Right ventricle myocardium inferior (tissue), 1 donor: ENCODE measurements at regions not wholly inside any gene's neighbourhood (a gene's known extent, or its start where the extent isn't known, plus 50 kb on each side); places are given as distances from the start of the nearest gene placed in this dataset.

Source experiments
- ATAC-seq: fragments of 200-7000 bp; cut with Tn5 transposase; one replicate; pipeline ENCODE4 v1.9.1; 2020; ENCODE audit warnings: mild to moderate bottlenecking, moderate library complexity
- DNase-seq: peaks from one replicate; pipeline ENCODE4 v3.0.0; 2021; ENCODE audit errors: missing footprints
- intact Hi-C: fragments of 100-400 bp; cut with DNase I; formaldehyde crosslinking; loops from one replicate; pipeline ENCODE4 v1.11.0; 2022
- donor health status: DM: no; HTN: yes; CAD: no; lungs with severe emphysema.

DNA sequence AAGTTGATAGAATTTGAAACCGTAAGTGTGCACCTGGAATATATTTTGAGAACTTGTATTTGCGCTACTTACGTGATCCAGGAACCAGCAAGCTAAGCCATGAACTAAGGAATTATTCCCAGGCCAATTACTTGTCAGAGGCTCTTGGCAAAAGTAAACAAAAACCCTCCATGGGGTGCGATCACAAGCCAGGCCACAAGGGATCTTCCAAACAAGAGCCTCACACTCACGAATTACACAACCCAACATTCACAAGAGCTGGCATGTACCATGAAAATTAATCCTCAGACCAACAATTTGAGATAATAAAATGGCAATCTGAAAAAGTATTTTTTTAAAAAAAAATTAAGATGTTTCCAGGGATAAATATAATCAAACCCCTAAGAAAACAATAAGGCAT is 467.0 kb upstream of the AKR1E2 start:
- DNase-seq (no peak), ATAC-seq (peak; percentile 63)
- intact Hi-C loops = no loop called here

DNA sequence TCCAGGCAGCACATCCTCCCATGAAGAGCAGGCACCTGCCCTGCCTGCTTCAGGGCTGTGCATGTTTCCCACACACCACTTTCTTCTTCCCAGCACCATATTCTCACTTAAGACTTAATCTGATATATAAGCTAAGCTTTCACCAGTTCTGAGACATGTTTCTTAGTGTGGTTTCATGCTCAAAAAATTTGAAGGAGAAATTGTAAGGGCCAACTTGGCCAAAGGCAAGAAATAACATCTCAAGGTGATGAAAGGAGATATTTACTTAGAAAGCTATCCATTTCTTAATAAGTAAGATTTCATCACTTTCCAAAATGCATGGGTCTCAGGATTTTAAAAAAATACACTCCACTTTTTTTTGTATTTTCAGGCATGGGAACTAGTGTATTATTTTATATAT is 468.1 kb upstream of the AKR1E2 start:
- ATAC-seq = no peak
- intact Hi-C loops = no loop called here
- no peak for DNase-seq

DNA sequence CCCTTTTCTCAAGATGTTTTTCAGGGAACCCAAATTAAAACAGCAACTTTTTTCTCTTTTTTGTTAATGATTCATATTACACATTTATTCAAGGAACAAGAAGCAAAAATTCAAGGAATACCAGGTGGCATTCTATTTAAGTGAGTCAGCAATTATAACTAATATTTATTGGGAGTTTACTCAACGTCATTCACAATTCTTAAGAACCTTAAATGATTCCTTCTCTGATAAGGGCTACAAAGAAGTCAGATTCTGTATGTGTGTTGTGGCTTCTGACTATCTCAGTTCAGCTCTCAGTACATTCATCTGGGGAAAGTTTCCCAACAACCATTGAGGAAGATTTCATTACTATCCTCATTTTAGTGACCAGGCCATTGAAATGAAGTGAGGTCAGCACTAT is 470.7 kb upstream of the AKR1E2 start:
- no peak for DNase-seq
- intact Hi-C loops = no loop called here
- ATAC-seq = no peak

DNA sequence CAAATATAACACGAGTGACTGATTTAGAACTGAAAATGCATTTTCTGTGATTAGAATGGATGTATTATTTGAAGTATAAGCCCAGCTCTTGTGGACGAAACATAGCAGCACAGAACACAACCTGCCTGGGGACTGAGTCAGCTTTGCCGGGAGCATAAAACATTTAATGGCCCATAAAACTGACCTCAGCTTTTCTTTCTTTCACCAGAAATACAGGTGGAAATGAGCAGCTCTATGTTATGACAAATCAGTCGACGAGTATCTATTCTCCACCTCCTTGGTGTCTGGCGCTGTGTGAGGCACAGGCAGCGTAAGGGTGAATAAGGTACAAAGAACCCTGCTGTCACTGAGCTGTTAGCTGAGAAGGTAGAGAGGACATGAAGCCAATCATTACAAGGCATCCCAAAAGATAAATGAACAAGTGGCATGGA is 471.6 kb upstream of the AKR1E2 start:
- intact Hi-C loops = no loop called here
- DNase-seq = no peak
- no peak for ATAC-seq

DNA sequence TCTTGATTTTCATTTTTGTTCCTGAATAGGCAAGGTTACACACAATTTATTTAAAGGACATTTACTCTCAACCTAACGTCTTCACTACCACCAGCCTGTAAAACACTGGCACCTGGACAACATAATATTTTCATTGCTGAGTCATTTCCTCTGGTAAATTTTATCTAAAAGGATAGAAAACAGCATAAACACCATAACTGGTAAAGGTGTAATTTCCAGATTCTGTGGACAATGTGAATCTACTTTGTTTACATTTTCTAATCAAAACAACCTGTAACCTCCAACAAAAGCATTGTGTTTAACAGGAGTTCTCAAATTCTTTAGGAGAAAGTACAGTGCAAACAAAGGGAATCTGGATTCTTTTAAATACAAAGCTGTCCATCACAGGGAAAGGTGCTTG is 472.0 kb upstream of the AKR1E2 start:
- DNase-seq (no peak), ATAC-seq (no peak)
- intact Hi-C loops = no loop called here

DNA sequence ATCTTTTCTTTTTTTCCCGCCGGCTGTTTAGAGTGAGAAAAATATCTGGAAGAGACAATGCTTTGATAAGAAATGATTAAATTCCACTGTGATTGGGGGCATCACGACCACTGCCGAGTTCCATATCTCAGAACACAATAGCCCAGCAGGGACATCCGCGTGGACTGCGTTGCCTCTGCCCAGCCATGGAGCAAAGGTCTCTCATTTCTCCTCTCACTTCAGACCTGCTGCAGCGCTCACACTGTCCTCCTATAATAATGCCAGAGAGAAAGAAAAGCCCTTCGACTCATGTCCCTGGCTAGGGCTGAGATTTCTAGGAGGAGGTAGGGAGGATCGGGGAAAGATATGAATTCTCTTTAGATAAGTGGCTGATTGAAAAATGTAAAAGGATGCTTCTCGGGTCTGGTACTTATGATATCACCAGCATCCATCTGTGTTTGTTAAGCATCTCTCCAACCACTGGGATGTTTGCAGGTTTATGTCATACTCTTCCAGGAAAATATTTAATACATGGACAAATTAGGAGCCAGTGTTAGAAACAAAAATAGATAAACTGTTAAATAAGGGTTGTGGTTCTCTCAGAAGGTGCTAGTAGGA is 472.9 kb upstream of the AKR1E2 start:
- DNase-seq (no peak), ATAC-seq (no peak)
- intact Hi-C loops = no loop called here

DNA sequence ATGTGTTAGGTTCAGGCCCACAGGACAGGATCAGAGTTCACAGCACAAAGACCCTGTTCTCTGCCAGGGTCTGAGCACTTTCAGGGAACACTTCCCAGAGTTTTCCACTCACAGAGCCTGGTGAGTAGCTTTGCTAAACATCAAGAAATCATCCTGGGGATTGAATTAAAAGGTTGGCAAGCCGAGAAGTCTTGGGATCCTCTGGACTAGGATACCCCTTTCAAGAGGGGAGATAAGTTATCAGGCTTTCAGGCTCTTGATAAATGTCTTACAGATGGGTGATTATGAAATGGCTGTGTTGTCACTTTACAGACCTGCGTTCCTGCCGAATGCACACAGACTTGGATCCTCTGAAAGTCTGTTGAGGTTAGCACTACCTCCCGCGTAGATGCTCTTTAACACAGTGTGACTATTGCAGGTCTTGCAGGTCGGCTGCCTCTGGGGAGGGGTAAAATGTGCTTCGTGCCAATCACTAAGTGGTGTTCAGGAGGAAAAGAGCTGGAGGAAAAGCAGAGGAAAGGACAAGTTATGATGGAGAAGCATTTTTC is 473.5 kb upstream of the AKR1E2 start:
- intact Hi-C loops = no loop called here
- DNase-seq (no peak), ATAC-seq (peak; percentile 91)

DNA sequence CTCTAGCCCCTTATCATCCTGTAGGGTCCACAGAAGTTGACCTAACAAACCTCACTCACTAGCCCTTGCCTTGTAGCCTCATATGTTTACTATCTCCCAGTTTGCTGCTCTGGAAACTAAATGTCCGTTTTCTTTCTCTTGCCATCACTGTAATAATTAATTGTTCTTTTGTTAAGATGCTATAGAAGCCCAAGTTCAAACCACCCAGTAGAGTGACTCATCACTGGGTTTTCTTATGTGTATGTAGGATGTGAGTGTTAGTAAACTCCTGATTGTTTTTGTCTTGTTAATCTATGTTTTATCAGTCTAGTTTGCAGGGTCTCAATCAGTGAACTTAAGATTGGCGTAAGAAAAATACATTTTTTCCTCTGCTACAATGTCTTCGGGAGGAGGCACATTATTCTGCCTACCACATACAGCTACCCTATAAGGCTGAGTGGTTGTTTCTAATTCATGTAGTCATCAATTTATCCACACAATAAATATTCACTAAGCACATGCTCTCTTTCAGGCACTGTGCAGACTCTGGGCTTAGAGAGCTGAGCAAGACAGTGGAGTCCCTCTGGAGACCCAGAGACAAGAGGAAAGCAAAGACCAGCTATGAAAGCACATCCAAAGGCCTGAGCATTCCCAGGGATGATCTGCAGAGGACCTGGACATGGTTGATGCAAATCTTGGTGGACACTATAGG is 474.1 kb upstream of the AKR1E2 start:
- ATAC-seq (peak; percentile 49), DNase-seq (no peak)
- intact Hi-C loops = no loop called here

DNA sequence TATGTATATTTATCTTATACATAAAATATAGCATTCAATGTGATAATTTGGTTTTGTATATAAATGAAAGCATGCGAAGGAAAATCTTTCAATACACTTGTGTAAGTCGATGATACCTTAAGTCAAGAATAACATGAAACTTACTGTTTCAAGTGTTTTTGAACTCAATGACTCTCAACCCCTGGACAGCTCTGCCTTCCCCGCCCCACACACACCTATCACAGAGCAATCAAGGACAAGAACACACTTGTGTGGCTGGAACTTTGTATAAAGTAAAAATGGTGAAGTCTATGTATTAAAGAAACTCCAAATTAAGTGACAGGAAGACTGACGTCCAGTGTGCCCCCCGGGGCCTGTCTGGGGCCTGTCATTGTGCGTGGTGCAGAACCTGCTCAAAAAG is 478.6 kb upstream of the AKR1E2 start:
- ATAC-seq (no peak), DNase-seq (peak; percentile 45)
- intact Hi-C loops = loop anchor here (5.0 kb wide), 1 partner anchor 105 kb away; no protein-coding TSS in a partner anchor

DNA sequence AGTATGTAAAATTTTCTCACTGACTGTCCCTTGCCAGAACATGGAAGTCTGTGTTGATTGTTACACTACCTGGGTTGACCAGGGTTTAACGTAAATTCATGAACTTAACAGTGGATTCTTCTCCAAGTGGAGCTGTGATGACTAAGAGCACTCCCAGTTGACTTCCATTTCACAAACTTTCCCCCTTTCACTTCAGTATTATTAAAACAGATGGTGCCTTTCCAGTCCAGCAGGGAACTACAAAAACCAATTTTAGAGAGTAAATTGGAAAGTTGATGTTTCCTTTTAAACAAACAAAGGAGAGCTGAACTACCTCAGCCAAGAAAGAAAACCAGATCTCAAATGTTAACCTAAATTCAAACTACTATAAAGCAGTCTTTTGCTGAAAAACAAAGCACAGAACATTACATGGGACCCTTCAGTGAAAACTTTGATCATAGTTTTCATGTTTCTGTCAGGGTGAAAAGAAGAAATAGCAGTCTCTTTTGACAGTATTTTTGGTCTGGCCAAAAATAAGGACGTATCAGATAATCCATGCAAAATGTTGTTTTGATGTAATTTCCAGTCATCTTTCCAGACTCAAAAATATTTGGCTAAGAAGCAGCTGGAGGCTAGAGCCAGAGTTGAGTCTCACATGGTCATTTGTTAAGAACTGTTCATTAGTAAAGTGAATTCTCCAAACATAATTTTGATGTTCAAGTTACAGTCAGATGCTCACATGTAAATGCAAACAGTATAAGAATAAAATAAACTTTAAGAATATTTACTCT is 479.9 kb upstream of the AKR1E2 start:
- DNase-seq (no peak), ATAC-seq (peak; percentile 62)
- intact Hi-C loops = loop anchor here (5.0 kb wide), 1 partner anchor 104 kb away; no protein-coding TSS in a partner anchor

DNA sequence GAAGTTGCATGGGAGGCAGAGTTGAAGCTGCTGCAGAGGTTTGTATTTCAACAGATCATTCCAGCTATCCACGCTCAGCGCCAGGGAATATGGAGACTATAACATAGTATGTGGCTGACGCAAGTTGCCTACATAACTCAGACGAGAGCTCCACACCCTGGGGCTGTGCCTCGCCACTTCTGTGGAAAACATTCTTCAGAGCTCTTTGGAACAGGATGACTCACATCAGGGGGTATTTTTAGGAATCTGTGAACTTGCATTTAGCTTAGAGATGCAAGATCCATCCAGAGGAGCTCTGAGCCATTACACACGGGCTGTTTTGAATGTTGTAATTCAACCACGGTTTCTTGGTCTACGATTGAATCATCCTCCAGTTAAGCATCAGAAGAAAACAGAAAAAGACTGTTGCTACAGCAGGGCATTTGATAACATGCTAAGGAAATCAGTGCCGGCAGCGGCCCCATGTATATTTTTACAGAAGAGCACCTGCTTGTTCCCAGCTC is 481.5 kb upstream of the AKR1E2 start:
- ATAC-seq (peak; percentile 86), DNase-seq (peak; percentile 72)
- intact Hi-C loops = no loop called here

DNA sequence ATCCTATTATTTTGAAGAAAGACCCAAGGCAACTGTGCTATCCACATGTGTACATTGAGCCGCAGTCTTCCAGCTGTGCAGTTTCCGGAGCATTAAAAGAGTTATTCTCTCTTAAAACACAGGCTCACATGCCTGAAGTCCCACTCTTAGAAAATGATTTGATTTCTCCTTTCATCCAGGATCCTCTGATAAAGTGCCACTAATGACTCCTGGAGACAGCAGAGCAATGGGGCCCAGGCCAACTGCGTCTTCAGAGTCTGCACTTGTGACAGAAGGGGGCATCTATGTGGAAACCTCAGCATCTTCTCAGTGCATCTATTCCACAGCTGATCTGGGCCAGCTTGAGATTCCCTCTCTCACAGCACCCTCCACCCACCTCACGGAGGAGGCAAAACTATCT is 482.1 kb upstream of the AKR1E2 start:
- intact Hi-C loops = no loop called here

DNA sequence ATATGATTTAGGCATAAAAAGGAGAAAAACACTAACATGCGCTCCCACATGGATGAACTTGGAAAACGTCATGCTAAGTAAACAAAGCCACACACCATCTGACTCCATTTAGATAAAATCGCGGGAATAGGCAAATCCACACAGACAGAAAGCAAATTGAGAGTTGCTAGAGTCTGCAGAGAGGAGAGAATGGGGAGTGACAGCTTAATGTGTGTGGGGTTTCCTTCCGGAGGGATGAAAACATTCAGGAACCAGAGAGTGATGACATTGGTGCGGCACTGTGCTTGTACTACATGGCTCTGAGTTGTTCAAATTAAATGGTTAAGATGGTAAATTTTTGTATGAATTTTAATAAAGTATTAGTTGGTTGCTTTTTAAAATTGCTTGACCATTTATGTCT is 482.9 kb upstream of the AKR1E2 start:
- ATAC-seq (no peak), DNase-seq (no peak)
- intact Hi-C loops = no loop called here

More for the DNA sequence above, 482.1 kb upstream of the AKR1E2 start:
- ATAC-seq (no peak), DNase-seq (no peak)

DNA sequence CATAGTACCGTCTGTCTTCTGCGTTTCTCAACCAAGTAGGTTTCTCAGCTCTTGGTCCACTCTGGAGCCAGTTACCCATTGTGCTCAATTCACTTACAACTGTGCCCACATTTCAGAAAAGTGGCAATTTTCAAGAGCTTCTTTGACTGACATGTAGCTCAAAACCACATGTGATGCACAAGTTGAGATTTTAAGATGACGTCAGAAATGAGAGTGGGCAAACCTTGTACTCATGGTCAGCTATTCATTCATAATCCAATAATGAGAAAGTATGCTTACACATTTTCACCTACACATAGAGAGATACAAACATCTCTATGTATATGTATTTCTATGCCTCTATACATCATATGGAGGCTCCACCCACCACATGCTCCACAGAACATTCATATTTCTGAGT is 487.2 kb upstream of the AKR1E2 start:
- no peak for ATAC-seq
- intact Hi-C loops = no loop called here
- DNase-seq = no peak

DNA sequence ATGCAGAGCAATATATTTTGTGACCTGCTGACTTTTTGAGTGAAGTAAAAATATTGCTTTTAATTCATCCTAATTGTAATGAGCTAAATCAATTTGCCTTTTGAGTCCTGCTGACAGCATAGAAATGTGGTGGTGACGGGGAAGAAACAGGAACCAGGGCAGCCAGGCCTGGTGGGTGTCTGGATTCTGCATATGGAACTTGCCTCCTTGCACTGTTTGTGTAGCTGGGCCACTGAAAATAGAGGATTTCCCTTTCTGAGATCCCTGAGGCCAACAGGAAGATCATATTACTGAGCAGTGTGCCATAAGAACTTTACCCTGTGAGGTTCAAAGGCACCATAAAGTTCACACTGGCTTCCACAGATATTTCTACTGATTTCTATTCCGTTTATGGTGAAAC is 488.4 kb upstream of the AKR1E2 start:
- DNase-seq (no peak), ATAC-seq (no peak)
- intact Hi-C loops = no loop called here

DNA sequence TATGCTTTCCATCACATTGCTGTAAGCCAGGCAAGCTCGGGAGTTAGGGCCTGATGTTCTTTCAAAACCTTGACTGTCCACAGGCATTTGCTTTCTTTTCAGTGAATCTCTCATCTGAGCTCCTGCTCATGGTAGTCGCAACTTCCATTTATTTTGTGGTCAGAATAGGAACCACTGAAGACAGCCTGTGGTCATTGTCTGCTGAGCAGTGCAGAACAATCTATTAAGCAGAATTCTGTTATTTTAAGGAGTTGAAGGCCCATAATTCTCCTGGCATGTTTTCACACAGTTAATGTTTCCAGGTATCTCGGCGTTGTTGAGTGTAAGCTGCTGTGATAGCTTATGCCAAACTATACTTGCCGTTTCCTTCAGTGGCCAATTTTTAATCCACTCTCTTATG is 491.1 kb upstream of the AKR1E2 start:
- DNase-seq (no peak), ATAC-seq (no peak)
- intact Hi-C loops = no loop called here

DNA sequence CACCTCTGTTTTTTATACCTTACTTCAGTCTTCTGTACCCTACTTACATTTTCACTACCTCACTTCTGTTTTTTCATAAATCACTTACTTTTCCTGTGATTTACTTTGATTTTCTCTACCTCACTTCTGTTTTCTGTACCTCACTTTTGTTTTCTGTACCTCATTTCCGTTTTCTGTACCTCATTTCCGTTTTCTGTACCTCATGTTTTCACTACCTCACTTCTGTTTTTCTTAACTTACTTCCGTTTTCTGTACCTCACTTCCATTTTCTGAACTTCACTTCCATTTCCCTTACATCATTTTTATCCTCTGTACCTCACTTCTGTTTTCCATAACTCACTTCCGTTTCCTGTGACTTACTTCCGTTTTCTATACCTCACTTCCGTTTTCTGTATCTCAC is 492.0 kb upstream of the AKR1E2 start:
- ATAC-seq (no peak), DNase-seq (no peak)
- intact Hi-C loops = no loop called here

DNA sequence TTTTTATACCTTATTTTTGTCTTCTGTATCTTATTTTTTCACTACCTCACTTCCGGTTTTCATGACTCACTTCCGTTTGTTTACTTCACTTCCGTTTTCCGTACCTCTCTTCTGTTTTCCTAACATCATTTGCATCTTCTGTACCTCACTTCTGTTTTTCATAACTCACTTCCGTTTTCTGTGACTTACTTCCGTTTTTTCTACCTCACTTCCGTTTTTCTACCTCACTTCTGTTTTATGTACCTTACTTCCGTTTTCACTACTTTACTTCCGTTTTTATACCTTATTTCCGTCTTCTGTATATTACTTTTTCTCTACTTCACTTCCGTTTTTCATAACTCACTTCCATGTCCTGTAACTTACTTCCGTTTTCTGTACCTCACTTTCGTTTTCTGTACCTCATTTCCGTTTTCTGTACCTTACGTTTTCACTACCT is 492.5 kb upstream of the AKR1E2 start:
- intact Hi-C loops = no loop called here
- DNase-seq (no peak), ATAC-seq (no peak)

DNA sequence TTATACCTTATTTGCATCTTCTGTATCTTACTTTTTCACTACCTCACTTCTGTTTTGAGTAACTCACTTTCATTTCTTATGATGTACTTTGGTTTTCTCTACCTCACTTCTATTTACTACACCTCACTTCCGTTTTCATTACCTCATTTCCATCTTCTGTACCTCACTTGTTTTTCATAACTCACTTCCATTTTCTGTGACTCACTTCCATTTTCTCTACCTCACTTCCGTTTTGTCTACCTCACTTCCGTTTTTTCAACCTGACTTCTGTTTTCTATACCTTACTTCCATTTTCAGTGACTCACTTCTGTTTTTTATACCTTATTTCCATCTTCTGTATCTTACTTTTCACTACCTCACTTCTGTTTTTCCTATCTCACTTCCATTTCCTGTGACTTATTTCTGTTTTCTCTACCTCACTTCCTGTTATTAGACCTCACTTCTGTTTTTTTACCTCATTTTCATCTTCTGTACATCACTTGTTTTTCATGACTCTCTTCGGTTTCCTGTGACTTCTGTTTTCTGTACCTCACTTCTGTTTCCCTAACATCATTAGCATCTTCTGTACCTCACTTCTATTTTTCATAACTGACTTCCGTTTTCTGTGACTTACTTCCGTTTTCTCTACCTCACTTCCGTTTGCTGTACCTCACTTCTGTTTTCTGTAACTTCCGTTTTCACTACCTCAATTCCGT is 493.1 kb upstream of the AKR1E2 start:
- DNase-seq (no peak), ATAC-seq (no peak)
- intact Hi-C loops = no loop called here
